ENCODE measurements at regions not wholly inside any gene's neighbourhood (a gene's known extent, or its start where the extent isn't known, plus 50 kb on each side); places are given as distances from the start of the nearest gene placed in this dataset.

GRCh38 chr4:98722000-98722399 is 63.6 kb upstream of the TSPAN5 start:
- intact Hi-C loops (cut with micrococcal nuclease), result no loop called here
- peaks cover 17% of the 10 kb centered on the region for H3K9me3 Mint-ChIP-seq (ENCODE audit: unreplicated experiment)
- TF ChIP-seq CTCF (IDR thresholded peaks at IDR 0.05; ENCODE audit: unreplicated experiment), result no peak
- H3K36me3 Mint-ChIP-seq (ENCODE audit: insufficient read depth, unreplicated experiment), result no peaks in the 10 kb centered on the region
- H3K27ac Mint-ChIP-seq (ENCODE audit: low read depth, unreplicated experiment), result no peak overlapping the region
- POLR2A ChIA-PET, result interaction anchor here (0.8 kb wide), 1 partner anchor 239 kb away, joined by 4 read pairs; no protein-coding TSS in a partner anchor
- CTCF ChIA-PET, result interaction anchor here (0.6 kb wide), 1 partner anchor 249 kb away, joined by 5 read pairs; no protein-coding TSS in a partner anchor
- no peaks in the 10 kb centered on the region for H3K27me3 Mint-ChIP-seq (ENCODE audit: insufficient read depth, unreplicated experiment)
- no peak for DNase-seq (ENCODE audit: unreplicated experiment)
- no TSS peak for BruUV-seq (replicated peaks)
- peaks cover 10% of the 10 kb centered on the region for H3K4me1 Mint-ChIP-seq (ENCODE audit: insufficient read depth, unreplicated experiment)
- no peak overlapping the region for H3K4me3 Mint-ChIP-seq (ENCODE audit: unreplicated experiment)

DNA sequence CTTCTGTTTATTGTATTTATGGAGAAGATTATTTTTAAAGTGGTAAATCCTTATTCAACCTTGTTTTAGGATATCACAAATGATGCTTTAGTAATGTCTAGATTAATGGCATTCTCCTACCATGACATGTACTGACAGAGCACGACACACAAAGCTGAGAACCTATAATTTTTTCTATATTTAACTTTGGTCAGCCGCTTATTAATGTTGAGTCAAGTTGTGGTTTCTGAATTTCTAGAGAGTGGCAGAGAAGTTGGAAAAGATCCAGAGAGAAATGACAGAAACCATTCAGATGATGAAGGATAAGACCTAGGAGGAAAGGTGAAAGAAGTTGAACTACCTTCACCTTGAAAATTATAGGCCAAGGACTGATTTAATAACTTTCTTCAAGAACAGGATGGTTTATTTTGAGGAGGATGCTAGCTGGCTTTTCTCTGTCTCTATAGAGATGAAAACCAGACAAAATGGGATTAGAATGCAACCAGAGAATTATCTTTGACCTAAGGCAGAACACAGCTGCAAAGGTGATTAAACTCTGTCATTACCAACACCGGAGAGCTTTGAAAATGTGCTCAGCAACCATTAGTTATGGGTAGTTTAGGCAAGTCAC is 62.6 kb upstream of the TSPAN5 start:
- peak; percentile 41 for DNase-seq (ENCODE audit: unreplicated experiment)
- peaks cover 17% of the 10 kb centered on the region for H3K9me3 Mint-ChIP-seq (ENCODE audit: unreplicated experiment)
- no peaks in the 10 kb centered on the region for H3K27me3 Mint-ChIP-seq (ENCODE audit: insufficient read depth, unreplicated experiment)
- ChIA-PET CTCF (no interaction called here), POLR2A (no interaction called here)
- H3K4me3 Mint-ChIP-seq (ENCODE audit: unreplicated experiment), result no peak overlapping the region
- BruUV-seq (replicated peaks), result no TSS peak
- TF ChIP-seq CTCF (IDR thresholded peaks at IDR 0.05; ENCODE audit: unreplicated experiment), result no peak
- intact Hi-C loops (cut with micrococcal nuclease), result no loop called here
- H3K4me1 Mint-ChIP-seq (ENCODE audit: insufficient read depth, unreplicated experiment), result peaks cover 10% of the 10 kb centered on the region
- no peak overlapping the region for H3K27ac Mint-ChIP-seq (ENCODE audit: low read depth, unreplicated experiment)
- no peaks in the 10 kb centered on the region for H3K36me3 Mint-ChIP-seq (ENCODE audit: insufficient read depth, unreplicated experiment)

GRCh38 chr4:98716796-98717195 is 58.4 kb upstream of the TSPAN5 start:
- Mint-ChIP-seq H3K27me3 (ENCODE audit: insufficient read depth, unreplicated experiment) (no peaks in the 10 kb centered on the region), H3K36me3 (ENCODE audit: insufficient read depth, unreplicated experiment) (no peaks in the 10 kb centered on the region), H3K4me3 (ENCODE audit: unreplicated experiment) (no peak overlapping the region), H3K27ac (ENCODE audit: low read depth, unreplicated experiment) (no peak overlapping the region), H3K9me3 (ENCODE audit: unreplicated experiment) (no peaks in the 10 kb centered on the region), H3K4me1 (ENCODE audit: insufficient read depth, unreplicated experiment) (peaks cover 9% of the 10 kb centered on the region)
- no peak for DNase-seq (ENCODE audit: unreplicated experiment)
- intact Hi-C loops (cut with micrococcal nuclease), result no loop called here
- POLR2A ChIA-PET, result no interaction called here
- BruUV-seq (replicated peaks), result no TSS peak
- TF ChIP-seq CTCF (IDR thresholded peaks at IDR 0.05; ENCODE audit: unreplicated experiment), result no peak
- CTCF ChIA-PET, result interaction anchor here (0.6 kb wide), 1 partner anchor 112 kb away, joined by 4 read pairs; no protein-coding TSS in a partner anchor

- H3K4me1 Mint-ChIP-seq (ENCODE audit: insufficient read depth, unreplicated experiment), result no peaks in the 10 kb centered on the region
- BruUV-seq (replicated peaks), result no TSS peak
- no peak for DNase-seq (ENCODE audit: unreplicated experiment)
- TF ChIP-seq CTCF (IDR thresholded peaks at IDR 0.05; ENCODE audit: unreplicated experiment), result no peak
- H3K27ac Mint-ChIP-seq (ENCODE audit: low read depth, unreplicated experiment), result no peak overlapping the region
- intact Hi-C loops (cut with micrococcal nuclease), result no loop called here
- CTCF ChIA-PET, result interaction anchor here (0.6 to 0.8 kb wide), 3 partner anchors 14 to 245 kb away, joined by 3 read pairs; no protein-coding TSS in a partner anchor
- no peaks in the 10 kb centered on the region for H3K36me3 Mint-ChIP-seq (ENCODE audit: insufficient read depth, unreplicated experiment)
- H3K9me3 Mint-ChIP-seq (ENCODE audit: unreplicated experiment), result peaks cover 7% of the 10 kb centered on the region
- no peak overlapping the region for H3K4me3 Mint-ChIP-seq (ENCODE audit: unreplicated experiment)
- POLR2A ChIA-PET, result interaction anchor here (0.6 to 1.1 kb wide), 4 partner anchors 59 to 569 kb away, joined by 3 to 5 read pairs (median 4); partner anchors contain the start of gene STPG2
- no peaks in the 10 kb centered on the region for H3K27me3 Mint-ChIP-seq (ENCODE audit: insufficient read depth, unreplicated experiment)
Measured at GRCh38 chr4:98712607-98713006, 54.2 kb upstream of the TSPAN5 start.

All from MCF 10A (cell line).